T-cell (primary cell): ENCODE measurements at regions not wholly inside any gene's neighbourhood (a gene's known extent, or its start where the extent isn't known, plus 50 kb on each side); places are given as distances from the start of the nearest gene placed in this dataset.
"Not testable (repeated sequence)": the region's sequence is repeated elsewhere in the genome, so short reads cannot be mapped to it uniquely, and the experiment has no call there.

Experiments used
- ATAC-seq, 4 experiments: fragments of 200-7000 bp in 3 of 4; fragments of 150-1000 bp in 1 of 4; cut with Tn5 transposase; replicated peaks in 1 of 4; 1 replicate in 3 of 4; 2 replicates in 1 of 4; pipeline ENCODE4 v1.10.0; 2021; ENCODE audit warnings: moderate library complexity in 3 of 4, mild to moderate bottlenecking in 2 of 4, moderate number of reproducible peaks in 1 of 4
- CTCF ChIA-PET, 2 donors: fragments of 300-600 bp; sonication (Branson Sonifier 250); formaldehyde crosslinking; loops; one replicate each; lab custom pipeline; 2022; ENCODE audit warnings: antibody characterized with exemption in 2 of 2; lab: Charles Lee
- POLR2A ChIA-PET, 2 donors: fragments of 300-600 bp; sonication (Branson Sonifier 250); formaldehyde crosslinking; loops; one replicate each; lab custom pipeline; 2022; ENCODE audit warnings: antibody characterized with exemption in 2 of 2; lab: Charles Lee
- DNase-seq, 35 experiments: peaks; one replicate each; pipeline versions ENCODE4 v3.0.0 to v3.0.0-alpha.2; 2013 to 2023
- H3K27ac ChIP-seq: one replicate; pipeline ENCODE4 v1.5.1; 2013; ENCODE audit warnings: low read length
- H3K27me3 ChIP-seq, 2 experiments: replicated peaks in 1 of 2; 1 replicate in 1 of 2; 2 replicates in 1 of 2; pipeline versions ENCODE4 v1.6.1 to v1.7.0; 2013; ENCODE audit warnings: low read length in 1 of 2, mixed read lengths in 1 of 2; ENCODE audit not compliant: control insufficient read depth in 2 of 2, insufficient read depth in 2 of 2; ENCODE audit errors: extremely low read depth in 1 of 2
- H3K36me3 ChIP-seq, 2 donors: 1 replicate in 1 of 2; 2 replicates in 1 of 2; pipeline versions ENCODE4 v1.6.1 to v1.7.0; 2013; ENCODE audit warnings: low read length in 1 of 2; ENCODE audit not compliant: control insufficient read depth in 2 of 2, insufficient read depth in 1 of 2; ENCODE audit errors: extremely low read depth in 1 of 2
- H3K4me1 ChIP-seq, 2 experiments: 1 replicate in 1 of 2; 2 replicates in 1 of 2; pipeline versions ENCODE4 v1.6.1 to v1.7.0; 2013; ENCODE audit warnings: low read length in 2 of 2, mixed read lengths in 1 of 2; ENCODE audit not compliant: insufficient read depth in 2 of 2, control insufficient read depth in 1 of 2; ENCODE audit errors: extremely low read depth in 1 of 2
- H3K4me3 ChIP-seq, 2 donors: 1 replicate in 1 of 2; 2 replicates in 1 of 2; pipeline versions ENCODE4 v1.5.1 to v1.7.0; 2013; ENCODE audit warnings: mild to moderate bottlenecking in 2 of 2, low read length in 1 of 2, moderate library complexity in 1 of 2; ENCODE audit not compliant: control insufficient read depth in 1 of 2; ENCODE audit errors: extremely low read depth in 1 of 2
- H3K9me3 ChIP-seq: 2 replicates; pipeline ENCODE4 v1.7.0; 2013
- H3K27ac Mint-ChIP-seq, 2 donors: one replicate each; pipeline ENCODE4 v1.8.0; 2020 to 2021; ENCODE audit warnings: mild to moderate bottlenecking in 2 of 2, mixed read lengths in 2 of 2
- H3K27me3 Mint-ChIP-seq, 2 donors: one replicate each; pipeline ENCODE4 v1.8.0; 2021 to 2022; ENCODE audit warnings: mixed read lengths in 2 of 2
- H3K36me3 Mint-ChIP-seq: one replicate; pipeline ENCODE4 v1.8.0; 2021; ENCODE audit warnings: mixed read lengths
- H3K4me1 Mint-ChIP-seq, 3 donors: one replicate each; pipeline ENCODE4 v1.8.0; 2020 to 2022; ENCODE audit warnings: mixed read lengths in 3 of 3, mild to moderate bottlenecking in 1 of 3
- H3K4me3 Mint-ChIP-seq, 3 donors: one replicate each; pipeline ENCODE4 v1.8.0; 2020 to 2022; ENCODE audit warnings: mild to moderate bottlenecking in 3 of 3, mixed read lengths in 3 of 3, moderate library complexity in 3 of 3
- H3K9me3 Mint-ChIP-seq, 3 donors: one replicate each; pipeline ENCODE4 v1.8.0; 2020 to 2022; ENCODE audit warnings: mixed read lengths in 3 of 3
- WGBS: methylation state at CpG from one replicate; pipeline ENCODE4 v1.1.5; 2013; ENCODE audit warnings: missing lambda C conversion rate; ENCODE audit not compliant: insufficient coverage; 5-methylcytosine and 5-hydroxymethylcytosine counted together

DNA sequence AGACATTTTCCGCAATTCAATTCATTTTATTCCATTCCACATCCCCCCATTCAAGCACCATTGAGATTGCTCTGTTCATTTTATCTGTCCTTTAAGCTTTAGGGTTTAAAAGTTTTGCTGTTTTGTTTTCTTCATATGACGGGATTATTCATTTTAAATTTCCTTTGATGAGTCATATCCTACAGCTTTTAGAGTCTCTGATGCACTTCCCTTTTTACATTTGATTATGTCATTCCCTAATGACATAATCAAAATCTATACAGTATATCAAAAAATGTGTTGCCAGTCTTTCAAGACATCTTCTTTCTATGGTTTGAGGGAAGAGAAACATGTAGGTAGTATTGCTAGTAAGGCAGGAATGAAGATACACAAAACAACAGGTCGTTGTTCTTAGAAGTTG lies 456.3 kb downstream of the PDGFC start:
- DNase-seq (no peak), ATAC-seq (no peak)
- WGBS = no CpG with 5 or more reads among the region's 3 CpGs
- H3K27ac ChIP-seq = no peak overlapping the region
- Mint-ChIP-seq H3K9me3 (peaks cover 3 to 16% (median 15%) of the 10 kb centered on the region in 3 donors), H3K4me3 (no peak overlapping the region), H3K27me3 (no peaks in the 10 kb centered on the region), H3K27ac (no peak overlapping the region), H3K36me3 (no peaks in the 10 kb centered on the region), H3K4me1 (no peaks in the 10 kb centered on the region)
- H3K4me1 ChIP-seq = no peaks in the 10 kb centered on the region
- ChIA-PET CTCF (no interaction called here), POLR2A (no interaction called here)
- no peak overlapping the region for H3K4me3 ChIP-seq
- H3K9me3 ChIP-seq = no peaks in the 10 kb centered on the region
- H3K27me3 ChIP-seq = no peaks in the 10 kb centered on the region
- no peaks in the 10 kb centered on the region for H3K36me3 ChIP-seq

DNA sequence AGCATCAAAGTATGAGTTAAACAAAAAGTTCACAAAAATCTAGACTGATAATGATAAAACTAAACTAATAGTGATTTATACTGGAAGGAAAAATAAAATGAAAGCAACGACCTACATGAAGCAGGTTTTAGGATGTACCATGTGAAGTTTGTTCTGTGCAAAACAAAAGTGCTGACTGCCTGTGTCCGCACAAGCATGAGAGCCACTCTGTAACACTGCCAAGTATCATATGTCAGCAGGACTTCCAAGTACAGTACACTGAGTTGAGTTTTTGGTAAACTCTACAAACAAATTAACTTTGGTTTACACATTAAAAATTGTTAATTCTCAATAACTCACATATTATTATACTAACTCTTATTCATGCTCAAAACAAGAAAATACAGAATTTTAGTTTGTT lies 459.0 kb downstream of the PDGFC start:
- WGBS = 100% methylated on average over 1 of the region's 2 CpGs
- POLR2A ChIA-PET = no interaction called here
- Histone ChIP-seq H3K9me3 (no peaks in the 10 kb centered on the region), H3K27ac (no peak overlapping the region), H3K4me3 (no peak overlapping the region), H3K36me3 (no peaks in the 10 kb centered on the region), H3K27me3 (no peaks in the 10 kb centered on the region), H3K4me1 (no peaks in the 10 kb centered on the region)
- H3K9me3 Mint-ChIP-seq = peaks cover 13 to 18% (median 15%) of the 10 kb centered on the region in 3 donors
- DNase-seq = no peak
- H3K4me1 Mint-ChIP-seq = no peaks in the 10 kb centered on the region
- ATAC-seq = no peak
- CTCF ChIA-PET = interaction anchor here in 1 of 2 donors (0.5 kb wide), 1 partner anchor 25 kb away, joined by 3 read pairs; no protein-coding TSS in a partner anchor
- no peaks in the 10 kb centered on the region for H3K36me3 Mint-ChIP-seq
- no peak overlapping the region for H3K27ac Mint-ChIP-seq
- no peak overlapping the region for H3K4me3 Mint-ChIP-seq
- H3K27me3 Mint-ChIP-seq = no peaks in the 10 kb centered on the region

DNA sequence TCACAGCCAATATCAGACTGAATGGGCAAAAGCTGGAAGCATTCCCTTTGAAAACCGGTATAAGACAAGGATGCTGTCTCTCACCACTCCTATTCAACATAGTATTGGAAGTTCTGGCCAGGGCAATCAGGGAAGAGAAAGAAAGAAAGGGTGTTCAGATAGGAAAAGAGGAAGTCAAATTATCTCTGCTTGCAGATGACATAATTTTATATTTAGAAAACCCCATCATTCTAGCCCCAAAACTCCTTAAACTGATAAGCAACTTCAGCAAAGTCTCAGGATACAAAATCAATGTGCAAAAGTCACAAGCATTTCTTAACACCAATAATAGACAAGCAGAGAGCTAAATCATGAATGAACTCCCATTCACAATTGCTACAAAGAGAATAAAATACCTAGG lies 461.7 kb downstream of the PDGFC start:
- WGBS = no CpG with 5 or more reads among the region's 1 CpG
- H3K36me3 Mint-ChIP-seq, H3K9me3 ChIP-seq, POLR2A ChIA-PET, H3K27me3 ChIP-seq, H3K27ac ChIP-seq, ATAC-seq, DNase-seq, H3K4me1 Mint-ChIP-seq, H3K36me3 ChIP-seq, H3K27ac Mint-ChIP-seq, H3K4me3 ChIP-seq, H3K27me3 Mint-ChIP-seq, H3K4me1 ChIP-seq, H3K4me3 Mint-ChIP-seq, CTCF ChIA-PET: not testable (repeated sequence)
- H3K9me3 Mint-ChIP-seq = peaks cover 15 to 19% (median 15%) of the 10 kb centered on the region in 3 donors

DNA sequence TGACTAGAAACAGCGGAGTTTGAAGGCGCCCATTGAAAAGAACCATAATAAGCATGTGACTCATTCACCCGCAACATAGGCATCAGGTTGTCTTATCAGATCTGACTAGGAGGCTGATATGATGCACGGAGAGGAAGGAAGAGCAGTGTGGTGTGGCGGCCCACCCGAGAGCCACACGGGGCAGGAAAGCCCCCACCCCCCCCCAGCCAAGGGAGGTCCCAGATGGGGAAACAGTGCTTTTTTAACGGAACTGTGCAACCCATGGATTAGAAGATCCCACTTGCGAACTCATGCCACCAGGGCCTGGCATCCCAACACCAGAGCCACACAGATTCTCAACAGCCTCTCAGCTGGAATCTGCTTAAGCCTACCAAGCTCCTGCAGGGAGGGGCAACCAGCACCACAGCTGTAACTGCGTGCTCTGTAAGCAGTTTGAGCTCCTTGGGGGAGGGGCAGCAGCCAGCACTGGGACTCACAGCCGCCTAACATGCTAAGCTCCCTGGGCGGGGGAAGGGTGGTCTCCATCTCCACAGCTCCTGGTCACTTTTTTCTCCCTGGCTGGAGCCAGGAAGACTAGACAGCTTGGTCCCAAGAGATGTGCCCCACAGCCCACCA lies 466.2 kb downstream of the PDGFC start:
- Histone ChIP-seq H3K27ac (no peak overlapping the region), H3K4me1 (no peaks in the 10 kb centered on the region), H3K9me3 (no peaks in the 10 kb centered on the region), H3K4me3 (no peak overlapping the region), H3K27me3 (no peaks in the 10 kb centered on the region), H3K36me3 (no peaks in the 10 kb centered on the region)
- ChIA-PET CTCF (no interaction called here), POLR2A (no interaction called here)
- Mint-ChIP-seq H3K4me3 (no peak overlapping the region), H3K36me3 (no peaks in the 10 kb centered on the region), H3K9me3 (peaks cover 17 to 23% (median 18%) of the 10 kb centered on the region in 3 donors), H3K4me1 (no peaks in the 10 kb centered on the region), H3K27me3 (no peaks in the 10 kb centered on the region), H3K27ac (no peak overlapping the region)
- ATAC-seq = no peak
- WGBS = 91% methylated on average over 6 of the region's 12 CpGs
- peak in 3 of 35 experiments; percentile 1 to 4 (median 1) for DNase-seq

DNA sequence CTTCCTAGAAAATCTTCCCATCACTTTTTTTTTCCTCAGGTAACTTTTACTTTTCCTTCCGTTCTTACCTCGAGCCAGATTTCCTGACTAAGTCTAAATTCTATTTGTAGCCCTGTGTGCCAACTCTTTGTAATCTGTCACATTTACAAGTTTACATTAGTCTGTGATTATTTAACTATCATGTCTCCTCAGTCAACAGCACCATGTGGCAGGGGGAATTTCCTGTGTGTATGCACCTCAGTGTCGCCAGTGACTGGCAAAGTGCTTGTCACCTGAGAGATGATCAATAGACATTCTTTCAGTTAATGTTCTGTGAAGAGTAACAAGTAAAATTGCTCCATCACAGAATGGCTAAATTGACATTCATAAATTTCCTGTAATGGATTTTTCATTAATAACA lies 468.5 kb downstream of the PDGFC start:
- DNase-seq (no peak), ATAC-seq (no peak)
- no peaks in the 10 kb centered on the region for H3K36me3 Mint-ChIP-seq
- ChIA-PET POLR2A (no interaction called here), CTCF (no interaction called here)
- H3K27ac ChIP-seq = no peak overlapping the region
- H3K4me3 ChIP-seq = no peak overlapping the region
- no peaks in the 10 kb centered on the region for H3K27me3 ChIP-seq
- H3K27ac Mint-ChIP-seq = no peak overlapping the region
- peaks cover 8 to 19% (median 13%) of the 10 kb centered on the region in 3 donors for H3K9me3 Mint-ChIP-seq
- H3K9me3 ChIP-seq = no peaks in the 10 kb centered on the region
- H3K27me3 Mint-ChIP-seq = no peaks in the 10 kb centered on the region
- H3K4me1 Mint-ChIP-seq = no peaks in the 10 kb centered on the region
- H3K4me1 ChIP-seq = no peaks in the 10 kb centered on the region
- no peaks in the 10 kb centered on the region for H3K36me3 ChIP-seq
- H3K4me3 Mint-ChIP-seq = no peak overlapping the region
- WGBS = no CpG with 5 or more reads among the region's 3 CpGs

DNA sequence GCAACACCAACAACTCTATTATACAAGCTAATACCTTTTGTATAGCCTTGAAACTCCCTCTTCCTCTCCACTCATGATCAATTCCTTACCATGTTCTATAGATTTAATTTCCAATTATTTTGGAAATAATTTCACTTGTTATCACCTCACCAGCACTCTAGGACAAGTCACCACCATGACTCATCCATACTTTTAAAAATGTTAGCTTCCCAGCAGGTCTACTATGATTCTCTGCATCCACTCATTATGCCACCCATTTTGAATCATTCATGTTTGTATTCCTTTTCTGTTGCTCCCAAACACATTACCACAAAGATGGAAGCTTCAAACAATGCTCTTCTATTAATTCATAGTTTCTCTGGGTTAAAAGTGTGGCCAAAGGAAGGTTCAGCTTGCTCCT lies 469.6 kb downstream of the PDGFC start:
- Histone ChIP-seq H3K4me3 (no peak overlapping the region), H3K4me1 (no peaks in the 10 kb centered on the region), H3K36me3 (no peaks in the 10 kb centered on the region), H3K27me3 (no peaks in the 10 kb centered on the region), H3K27ac (no peak overlapping the region), H3K9me3 (no peaks in the 10 kb centered on the region)
- H3K27me3 Mint-ChIP-seq = no peaks in the 10 kb centered on the region
- ATAC-seq (no peak), DNase-seq (no peak)
- H3K4me1 Mint-ChIP-seq = no peaks in the 10 kb centered on the region
- H3K4me3 Mint-ChIP-seq = no peak overlapping the region
- ChIA-PET CTCF (no interaction called here), POLR2A (no interaction called here)
- H3K9me3 Mint-ChIP-seq = peaks cover 3 to 17% (median 15%) of the 10 kb centered on the region in 3 donors
- H3K27ac Mint-ChIP-seq = no peak overlapping the region
- no peaks in the 10 kb centered on the region for H3K36me3 Mint-ChIP-seq

DNA sequence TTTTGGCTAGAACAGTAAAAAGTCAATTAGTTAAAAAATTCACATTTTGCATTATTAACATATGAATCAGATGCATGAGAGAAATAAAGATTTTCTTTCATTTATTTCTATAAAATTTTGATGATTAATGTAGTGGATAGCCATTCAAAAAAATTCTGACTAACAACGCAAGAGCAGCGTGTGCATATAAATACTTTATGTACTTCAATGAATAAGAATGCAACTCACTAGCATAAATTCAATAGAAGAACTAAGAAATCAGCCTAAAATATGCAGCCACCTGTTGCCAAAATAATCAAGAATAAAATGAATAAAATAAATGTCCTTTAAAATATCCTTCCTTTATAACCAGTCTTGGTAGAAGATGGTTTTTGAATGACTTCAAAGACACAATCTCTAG lies 471.9 kb downstream of the PDGFC start:
- ATAC-seq (no peak), DNase-seq (no peak)
- Histone ChIP-seq H3K4me3 (no peak overlapping the region), H3K9me3 (no peaks in the 10 kb centered on the region), H3K4me1 (no peaks in the 10 kb centered on the region), H3K27me3 (no peaks in the 10 kb centered on the region), H3K27ac (no peak overlapping the region), H3K36me3 (no peaks in the 10 kb centered on the region)
- Mint-ChIP-seq H3K4me3 (no peak overlapping the region), H3K4me1 (no peaks in the 10 kb centered on the region), H3K27ac (no peak overlapping the region), H3K36me3 (no peaks in the 10 kb centered on the region), H3K27me3 (no peaks in the 10 kb centered on the region), H3K9me3 (peaks cover 3 to 18% (median 15%) of the 10 kb centered on the region in 3 donors)
- ChIA-PET CTCF (no interaction called here), POLR2A (no interaction called here)
- no CpG with 5 or more reads among the region's 2 CpGs for WGBS
